HCT116 (cell line): ENCODE measurements at regions not wholly inside any gene's neighbourhood (a gene's known extent, or its start where the extent isn't known, plus 50 kb on each side); places are given as distances from the start of the nearest gene placed in this dataset.

Experiments
- ATAC-seq: fragments of 200-7000 bp; cut with Tn5 transposase; 2 replicates; pipeline ENCODE4 v1.9.1; 2020; ENCODE audit warnings: mild to moderate bottlenecking, moderate library complexity
- BruUV-seq: library from RNA; stranded (reverse); fragments of 400-500 nt; replicated peaks from 2 replicates; lab custom pipeline; 2021; lab: Mats Ljungman, UMichigan
- CTCF ChIA-PET: fragments of 300-600 bp; sonication (Branson Sonifier 250); formaldehyde crosslinking; loops from one replicate; lab custom pipeline; 2021; ENCODE audit warnings: antibody characterized with exemption; lab: Charles Lee
- POLR2A ChIA-PET: fragments of 300-600, 350-600 bp; sonication (Branson Sonifier 250); formaldehyde crosslinking; loops from one replicate; lab custom pipeline; 2021; ENCODE audit warnings: antibody characterized with exemption; lab: Charles Lee
- RAD21 ChIA-PET, 2 experiments: fragments of 300-600 bp; sonication (Branson Sonifier 250); formaldehyde crosslinking; loops; one replicate each; lab custom pipeline; 2023; ENCODE audit warnings: low total read pairs in 2 of 2; ENCODE audit not compliant: uncharacterized antibody in 2 of 2, unreplicated experiment in 2 of 2, low non-redundant PET in 1 of 2; lab: Charles Lee
- DNase-seq: peaks from one replicate; pipeline ENCODE4 v3.0.0-alpha.2; 2010; ENCODE audit warnings: low read depth, low spot score
- H2AFZ ChIP-seq: fragments of 200-600 bp; shearing (Covaris generic), sonication (generic); 2 replicates; pipeline ENCODE4 v1.6.1; 2017; ENCODE audit warnings: low read depth, mixed run types, mixed read lengths, antibody characterized with exemption, low read length; ENCODE audit not compliant: poor library complexity, severe bottlenecking
- H3K27ac ChIP-seq: 2 replicates; pipeline ENCODE4 v1.5.1; 2012; ENCODE audit warnings: low read depth, low read length
- H3K27me3 ChIP-seq: fragments of 200-600 bp; sonication (generic); 2 replicates; pipeline ENCODE4 v1.6.1; 2016; ENCODE audit warnings: mixed run types, low read length, mixed read lengths; ENCODE audit not compliant: insufficient read depth
- H3K36me3 ChIP-seq, 2 experiments: fragments of 200-500 bp in 1 of 2; fragments of 200-600 bp in 1 of 2; sonication (Bioruptor generic) in 1 of 2; sonication (generic) in 1 of 2; 2 replicates each; pipeline versions ENCODE4 v1.5.1 to v1.6.1; 2014 to 2016; ENCODE audit warnings: low read length in 2 of 2, inconsistent platforms in 1 of 2, mixed read lengths in 1 of 2, mixed run types in 1 of 2; ENCODE audit not compliant: insufficient read depth in 2 of 2, control insufficient read depth in 1 of 2
- H3K4me1 ChIP-seq, 2 experiments: fragments of 200-600 bp in 1 of 2; sonication (generic) in 1 of 2; 2 replicates each; pipeline versions ENCODE4 v1.5.1 to v1.6.1; 2012 to 2017; ENCODE audit warnings: low read length in 2 of 2, inconsistent platforms in 1 of 2, mild to moderate bottlenecking in 1 of 2, mixed read lengths in 1 of 2, mixed run types in 1 of 2, moderate library complexity in 1 of 2; ENCODE audit not compliant: insufficient read depth in 2 of 2, control insufficient read depth in 1 of 2
- H3K4me2 ChIP-seq: fragments of 200-600 bp; sonication (generic); 2 replicates; pipeline ENCODE4 v1.6.1; 2017; ENCODE audit warnings: mixed run types, low read length, mixed read lengths
- H3K4me3 ChIP-seq, 2 experiments: fragments of 200-600 bp in 1 of 2; sonication (generic) in 1 of 2; replicated peaks in 1 of 2; 2 replicates each; pipeline ENCODE4 v1.5.1; 2011 to 2016; ENCODE audit warnings: low read length in 2 of 2, control low read depth in 1 of 2, low read depth in 1 of 2, mild to moderate bottlenecking in 1 of 2, mixed read lengths in 1 of 2, mixed run types in 1 of 2
- H3K79me2 ChIP-seq: fragments of 200-600 bp; sonication (generic); 2 replicates; pipeline ENCODE4 v1.6.1; 2017; ENCODE audit warnings: mild to moderate bottlenecking, mixed run types, low read length, moderate library complexity, mixed read lengths; ENCODE audit not compliant: insufficient read depth
- H3K9ac ChIP-seq: fragments of 200-600 bp; sonication (generic); 2 replicates; pipeline ENCODE4 v1.6.1; 2016; ENCODE audit warnings: low read length, mixed read lengths
- H3K9me2 ChIP-seq: fragments of 200-600 bp; sonication (generic), shearing (Covaris generic); 2 replicates; pipeline ENCODE4 v1.6.1; 2017; ENCODE audit warnings: mixed run types, mild to moderate bottlenecking, moderate library complexity; ENCODE audit not compliant: insufficient read depth
- H3K9me3 ChIP-seq, 2 experiments: fragments of 200-500 bp in 1 of 2; fragments of 200-600 bp in 1 of 2; sonication (Bioruptor generic) in 1 of 2; sonication (generic) in 1 of 2; 2 replicates each; pipeline ENCODE4 v1.6.1; 2014 to 2017; ENCODE audit warnings: low read length in 2 of 2, mixed read lengths in 2 of 2, inconsistent platforms in 1 of 2, low read depth in 1 of 2, mild to moderate bottlenecking in 1 of 2, mixed run types in 1 of 2, moderate library complexity in 1 of 2; ENCODE audit not compliant: control insufficient read depth in 1 of 2, insufficient read depth in 1 of 2
- H4K20me1 ChIP-seq: fragments of 200-600 bp; sonication (generic), shearing (Covaris generic); 2 replicates; pipeline ENCODE4 v1.6.1; 2017; ENCODE audit warnings: mixed run types, mild to moderate bottlenecking, moderate library complexity; ENCODE audit not compliant: insufficient read depth
- ATF3 ChIP-seq: IDR thresholded peaks from 2 replicates; pipeline ENCODE4 v1.6.1; 2012
- CEBPB ChIP-seq: IDR thresholded peaks from 2 replicates; pipeline ENCODE4 v1.6.1; 2012; ENCODE audit warnings: low read depth
- ELF1 ChIP-seq: IDR thresholded peaks from 2 replicates; pipeline ENCODE4 v1.6.1; 2012; ENCODE audit warnings: low read depth, borderline replicate concordance
- EZH2phosphoT487 ChIP-seq: fragments of 200-600 bp; IDR thresholded peaks from 2 replicates; pipeline ENCODE4 v1.6.1; 2018; ENCODE audit warnings: antibody characterized with exemption, borderline replicate concordance
- FOSL1 ChIP-seq: IDR thresholded peaks from 2 replicates; pipeline ENCODE4 v1.6.1; 2012; ENCODE audit warnings: low read depth
- JUND ChIP-seq: IDR thresholded peaks from 2 replicates; pipeline ENCODE4 v1.6.1; 2012
- POLR2AphosphoS5 ChIP-seq: IDR thresholded peaks from 2 replicates; pipeline ENCODE4 v1.6.1; 2011; ENCODE audit warnings: mild to moderate bottlenecking, low read depth, low read length, moderate library complexity
- RAD21 ChIP-seq: IDR thresholded peaks from 2 replicates; pipeline ENCODE4 v1.6.1; 2012; ENCODE audit warnings: low read depth, mild to moderate bottlenecking
- SIN3A ChIP-seq: IDR thresholded peaks from 2 replicates; pipeline ENCODE4 v1.6.1; 2012; ENCODE audit warnings: low read depth
- SP1 ChIP-seq: IDR thresholded peaks from 2 replicates; pipeline ENCODE4 v1.6.1; 2012; ENCODE audit warnings: low read depth
- ZNF274 ChIP-seq: fragments of 200-500 bp; sonication (Bioruptor generic); IDR thresholded peaks from 2 replicates; pipeline ENCODE4 v1.6.1; 2014; ENCODE audit warnings: mild to moderate bottlenecking, low read depth, low read length, inconsistent platforms
- intact Hi-C: fragments of 100-400 bp; cut with micrococcal nuclease; formaldehyde crosslinking; loops from 2 replicates; pipeline ENCODE4 v1.10.0; 2022
- TF ChIP-seq, protein P1 (sequence below): IDR thresholded peaks from 2 replicates; pipeline ENCODE4 v1.6.1; 2011; ENCODE audit warnings: mild to moderate bottlenecking, low read length, moderate library complexity; ENCODE audit not compliant: insufficient replicate concordance; ENCODE audit errors: extremely low read depth

GRCh38 chr2:18708203-18708715 is 118.9 kb upstream of the NT5C1B start:
- no peaks in the 10 kb centered on the region for H3K27me3 ChIP-seq
- H3K4me1 ChIP-seq, result no peaks in the 10 kb centered on the region
- H4K20me1 ChIP-seq, result no peaks in the 10 kb centered on the region
- no peak overlapping the region for H3K27ac ChIP-seq
- ChIA-PET CTCF (interaction anchor here (2.5 kb wide), 1 partner anchor 18 kb away, joined by 5 read pairs; no protein-coding TSS in a partner anchor), RAD21 (no interaction called here), POLR2A (no interaction called here)
- no peak overlapping the region for H2AFZ ChIP-seq
- no peak overlapping the region for H3K9ac ChIP-seq
- no peak for TF ChIP-seq EZH2phosphoT487
- TF ChIP-seq, protein P1, sequence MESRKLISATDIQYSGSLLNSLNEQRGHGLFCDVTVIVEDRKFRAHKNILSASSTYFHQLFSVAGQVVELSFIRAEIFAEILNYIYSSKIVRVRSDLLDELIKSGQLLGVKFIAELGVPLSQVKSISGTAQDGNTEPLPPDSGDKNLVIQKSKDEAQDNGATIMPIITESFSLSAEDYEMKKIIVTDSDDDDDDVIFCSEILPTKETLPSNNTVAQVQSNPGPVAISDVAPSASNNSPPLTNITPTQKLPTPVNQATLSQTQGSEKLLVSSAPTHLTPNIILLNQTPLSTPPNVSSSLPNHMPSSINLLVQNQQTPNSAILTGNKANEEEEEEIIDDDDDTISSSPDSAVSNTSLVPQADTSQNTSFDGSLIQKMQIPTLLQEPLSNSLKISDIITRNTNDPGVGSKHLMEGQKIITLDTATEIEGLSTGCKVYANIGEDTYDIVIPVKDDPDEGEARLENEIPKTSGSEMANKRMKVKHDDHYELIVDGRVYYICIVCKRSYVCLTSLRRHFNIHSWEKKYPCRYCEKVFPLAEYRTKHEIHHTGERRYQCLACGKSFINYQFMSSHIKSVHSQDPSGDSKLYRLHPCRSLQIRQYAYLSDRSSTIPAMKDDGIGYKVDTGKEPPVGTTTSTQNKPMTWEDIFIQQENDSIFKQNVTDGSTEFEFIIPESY, result no peak
- TF ChIP-seq ZNF274, result no peak
- no peak for TF ChIP-seq FOSL1
- TF ChIP-seq RAD21, result no peak
- intact Hi-C loops, result no loop called here
- no peaks in the 10 kb centered on the region for H3K9me3 ChIP-seq
- no peak for DNase-seq
- no peaks in the 10 kb centered on the region for H3K79me2 ChIP-seq
- H3K36me3 ChIP-seq, result no peaks in the 10 kb centered on the region
- no peak overlapping the region for H3K4me3 ChIP-seq
- ATAC-seq, result no peak
- H3K4me2 ChIP-seq, result no peak overlapping the region
- H3K9me2 ChIP-seq, result no peaks in the 10 kb centered on the region
- BruUV-seq, result no TSS peak

- H3K36me3 ChIP-seq, result no peaks in the 10 kb centered on the region
- DNase-seq, result no peak
- no TSS peak for BruUV-seq
- no peaks in the 10 kb centered on the region for H3K9me3 ChIP-seq
- no peak overlapping the region for H2AFZ ChIP-seq
- no peaks in the 10 kb centered on the region for H4K20me1 ChIP-seq
- RAD21 ChIA-PET, result no interaction called here
- CTCF ChIA-PET, result no interaction called here
- H3K9ac ChIP-seq, result no peak overlapping the region
- H3K4me3 ChIP-seq, result no peak overlapping the region
- TF ChIP-seq CEBPB (no peak), ELF1 (no peak), ATF3 (no peak), POLR2AphosphoS5 (no peak), SP1 (no peak), JUND (no peak), SIN3A (no peak)
- TF ChIP-seq, all 23 proteins: peak for 0
- POLR2A ChIA-PET, result no interaction called here
- intact Hi-C loops, result no loop called here
- Histone ChIP-seq H3K27me3 (no peaks in the 10 kb centered on the region), H3K4me2 (no peak overlapping the region), H3K27ac (no peak overlapping the region), H3K79me2 (no peaks in the 10 kb centered on the region), H3K4me1 (no peaks in the 10 kb centered on the region), H3K9me2 (no peaks in the 10 kb centered on the region)
- no peak for ATAC-seq
These were observed 116.6 kb upstream of the NT5C1B start for GRCh38 chr2:18706001-18706400.
